MM.1S (cell line): ENCODE measurements at regions not wholly inside any gene's neighbourhood (a gene's known extent, or its start where the extent isn't known, plus 50 kb on each side); places are given as distances from the start of the nearest gene placed in this dataset.

Experiments used
- EZH2 ChIP-seq: fragments of 300-600 bp; sonication (generic); optimal IDR thresholded peaks from 2 replicates; pipeline ENCODE3; 2017; ENCODE audit warnings: low read depth, mild to moderate bottlenecking, antibody characterized with exemption, low read length, mixed read lengths
- EZH2phosphoT487 ChIP-seq: fragments of 300-600 bp; sonication (generic); IDR thresholded peaks from 2 replicates; pipeline ENCODE4 v1.6.1; 2018; ENCODE audit warnings: antibody characterized with exemption, low read length
- TF ChIP-seq, protein P1 (sequence below): fragments of 300-600 bp; sonication (generic); IDR thresholded peaks from 2 replicates; pipeline ENCODE4 v1.5.1; 2016; ENCODE audit warnings: antibody characterized with exemption, low read length, mixed read lengths

DNA sequence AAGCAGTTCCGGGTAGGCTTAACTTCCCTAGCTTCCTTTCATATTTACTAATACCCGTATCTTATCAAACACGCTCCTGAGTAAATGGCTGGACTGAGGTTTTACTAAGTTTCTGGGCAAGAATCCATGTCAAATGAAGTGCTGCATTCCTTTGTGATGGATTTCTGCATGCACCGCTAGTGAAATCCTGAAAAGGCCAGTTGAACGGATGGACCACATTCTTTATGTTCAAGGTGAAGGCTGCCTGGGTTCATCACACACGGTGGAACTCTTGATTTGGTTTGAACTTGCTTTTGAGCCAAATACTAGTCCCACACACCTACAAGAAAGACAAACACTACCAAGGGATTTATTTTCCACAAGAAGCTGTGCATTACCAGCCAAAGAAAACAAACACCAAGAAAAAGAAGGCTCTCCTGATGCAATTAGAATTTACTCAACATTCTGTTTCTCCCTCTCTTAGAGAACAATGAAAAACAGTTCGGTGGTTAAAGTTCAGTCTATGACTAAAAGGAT lies 255.0 kb upstream of the SEMA3C start:
- TF ChIP-seq, protein P1, sequence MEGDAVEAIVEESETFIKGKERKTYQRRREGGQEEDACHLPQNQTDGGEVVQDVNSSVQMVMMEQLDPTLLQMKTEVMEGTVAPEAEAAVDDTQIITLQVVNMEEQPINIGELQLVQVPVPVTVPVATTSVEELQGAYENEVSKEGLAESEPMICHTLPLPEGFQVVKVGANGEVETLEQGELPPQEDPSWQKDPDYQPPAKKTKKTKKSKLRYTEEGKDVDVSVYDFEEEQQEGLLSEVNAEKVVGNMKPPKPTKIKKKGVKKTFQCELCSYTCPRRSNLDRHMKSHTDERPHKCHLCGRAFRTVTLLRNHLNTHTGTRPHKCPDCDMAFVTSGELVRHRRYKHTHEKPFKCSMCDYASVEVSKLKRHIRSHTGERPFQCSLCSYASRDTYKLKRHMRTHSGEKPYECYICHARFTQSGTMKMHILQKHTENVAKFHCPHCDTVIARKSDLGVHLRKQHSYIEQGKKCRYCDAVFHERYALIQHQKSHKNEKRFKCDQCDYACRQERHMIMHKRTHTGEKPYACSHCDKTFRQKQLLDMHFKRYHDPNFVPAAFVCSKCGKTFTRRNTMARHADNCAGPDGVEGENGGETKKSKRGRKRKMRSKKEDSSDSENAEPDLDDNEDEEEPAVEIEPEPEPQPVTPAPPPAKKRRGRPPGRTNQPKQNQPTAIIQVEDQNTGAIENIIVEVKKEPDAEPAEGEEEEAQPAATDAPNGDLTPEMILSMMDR = no peak
- TF ChIP-seq EZH2 (no peak), EZH2phosphoT487 (no peak)
